ENCODE measurements at regions not wholly inside any gene's neighbourhood (a gene's known extent, or its start where the extent isn't known, plus 50 kb on each side); places are given as distances from the start of the nearest gene placed in this dataset.

GRCh38 chrY:7703578-7704140, 792.1 kb upstream of the AMELY start:
- Histone ChIP-seq H3K27me3 (no peaks in the 10 kb centered on the region), H3K36me3 (no peaks in the 10 kb centered on the region), H3K4me1 (no peaks in the 10 kb centered on the region), H3K9me3 (no peaks in the 10 kb centered on the region), H3K27ac (no peak overlapping the region), H3K4me3 (no peak overlapping the region)
- 20% methylated on average over 2 of the region's 5 CpGs; no CpG with 5 or more reads in 1 of the 2 donors for WGBS, 2 donors
- intact Hi-C loops (cut with DNase I), result no loop called here
- DNase-seq, result no peak
- TF ChIP-seq POLR2A (IDR thresholded peaks at IDR 0.05), result no peak
- TF ChIP-seq, protein P1, sequence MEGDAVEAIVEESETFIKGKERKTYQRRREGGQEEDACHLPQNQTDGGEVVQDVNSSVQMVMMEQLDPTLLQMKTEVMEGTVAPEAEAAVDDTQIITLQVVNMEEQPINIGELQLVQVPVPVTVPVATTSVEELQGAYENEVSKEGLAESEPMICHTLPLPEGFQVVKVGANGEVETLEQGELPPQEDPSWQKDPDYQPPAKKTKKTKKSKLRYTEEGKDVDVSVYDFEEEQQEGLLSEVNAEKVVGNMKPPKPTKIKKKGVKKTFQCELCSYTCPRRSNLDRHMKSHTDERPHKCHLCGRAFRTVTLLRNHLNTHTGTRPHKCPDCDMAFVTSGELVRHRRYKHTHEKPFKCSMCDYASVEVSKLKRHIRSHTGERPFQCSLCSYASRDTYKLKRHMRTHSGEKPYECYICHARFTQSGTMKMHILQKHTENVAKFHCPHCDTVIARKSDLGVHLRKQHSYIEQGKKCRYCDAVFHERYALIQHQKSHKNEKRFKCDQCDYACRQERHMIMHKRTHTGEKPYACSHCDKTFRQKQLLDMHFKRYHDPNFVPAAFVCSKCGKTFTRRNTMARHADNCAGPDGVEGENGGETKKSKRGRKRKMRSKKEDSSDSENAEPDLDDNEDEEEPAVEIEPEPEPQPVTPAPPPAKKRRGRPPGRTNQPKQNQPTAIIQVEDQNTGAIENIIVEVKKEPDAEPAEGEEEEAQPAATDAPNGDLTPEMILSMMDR (IDR thresholded peaks at IDR 0.05), result no peak

DNA sequence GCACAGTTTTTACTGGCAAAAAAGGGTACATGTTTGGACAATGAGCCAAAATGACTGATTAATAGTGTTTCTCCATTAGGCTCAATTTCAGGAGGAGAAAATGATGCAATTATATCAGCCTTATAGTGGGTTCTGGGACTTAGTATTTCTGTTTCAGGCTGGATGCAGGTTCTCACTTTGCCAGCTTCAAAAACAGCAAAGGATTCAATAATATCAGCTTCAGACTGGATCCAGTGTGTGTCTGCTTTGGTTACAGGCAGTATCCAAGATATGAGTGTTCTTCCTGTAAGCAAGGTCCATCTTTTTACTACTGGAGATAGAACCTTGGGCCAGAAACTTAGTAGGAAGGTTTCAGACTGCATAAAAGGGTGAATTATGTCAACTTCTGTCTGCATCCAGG, 790.9 kb upstream of the AMELY start:
- no peak overlapping the region for H3K4me3 ChIP-seq
- H3K27ac ChIP-seq, result no peak overlapping the region
- no peaks in the 10 kb centered on the region for H3K36me3 ChIP-seq
- intact Hi-C loops (cut with DNase I), result no loop called here
- TF ChIP-seq POLR2A (IDR thresholded peaks at IDR 0.05), result no peak
- TF ChIP-seq, protein P1 (IDR thresholded peaks at IDR 0.05), result no peak
- H3K9me3 ChIP-seq, result no peaks in the 10 kb centered on the region
- DNase-seq, result no peak
- no peaks in the 10 kb centered on the region for H3K27me3 ChIP-seq
- no peaks in the 10 kb centered on the region for H3K4me1 ChIP-seq

DNA sequence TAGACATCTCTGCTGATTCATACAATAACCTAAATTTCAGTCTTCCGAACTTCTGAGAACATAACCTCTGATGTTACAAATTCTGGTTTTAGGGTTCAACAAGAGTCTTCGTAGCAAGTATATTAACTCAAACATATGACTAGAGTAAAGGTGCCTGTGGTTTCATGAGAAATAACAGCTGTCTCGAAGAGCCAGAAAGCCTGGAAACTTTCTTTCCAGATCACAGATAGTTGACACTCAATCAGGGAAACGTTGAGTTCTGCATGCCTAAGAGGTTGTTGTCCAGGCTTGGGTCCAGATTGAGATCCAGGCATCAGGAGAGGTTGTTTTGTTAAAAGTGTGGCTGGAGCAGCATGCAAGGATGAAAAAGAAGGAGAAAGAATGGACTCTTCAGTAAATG, 790.1 kb upstream of the AMELY start:
- DNase-seq, result no peak
- intact Hi-C loops (cut with DNase I), result no loop called here
- Histone ChIP-seq H3K9me3 (no peaks in the 10 kb centered on the region), H3K4me1 (no peaks in the 10 kb centered on the region), H3K4me3 (no peak overlapping the region), H3K27me3 (no peaks in the 10 kb centered on the region), H3K36me3 (no peaks in the 10 kb centered on the region), H3K27ac (no peak overlapping the region)
- 60% methylated on average over 4 of the region's 4 CpGs; no CpG with 5 or more reads in 1 of the 2 donors for WGBS, 2 donors
- TF ChIP-seq, protein P1 (IDR thresholded peaks at IDR 0.05), result no peak
- TF ChIP-seq POLR2A (IDR thresholded peaks at IDR 0.05), result no peak

DNA sequence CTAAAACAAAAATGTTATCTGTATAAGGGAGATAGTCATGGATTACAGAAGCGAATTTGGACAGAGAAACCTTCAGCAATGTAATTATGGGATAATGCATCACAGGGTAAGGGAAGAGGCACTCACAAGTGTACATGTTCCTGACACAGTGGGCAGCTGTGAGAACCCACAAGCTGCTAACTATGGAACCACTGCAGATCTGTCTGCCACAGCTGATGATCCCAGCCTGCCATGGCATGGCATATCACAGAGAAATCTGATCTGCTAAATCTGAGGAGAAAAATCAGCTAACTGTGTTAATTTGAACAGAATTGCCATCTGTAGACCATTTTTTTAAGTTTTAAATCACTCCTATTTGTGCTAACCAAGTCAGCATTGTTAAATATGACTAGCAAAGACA, 786.0 kb upstream of the AMELY start:
- no peak for DNase-seq
- H3K27me3 ChIP-seq, result no peaks in the 10 kb centered on the region
- intact Hi-C loops (cut with DNase I), result no loop called here
- no peak for TF ChIP-seq POLR2A (IDR thresholded peaks at IDR 0.05)
- TF ChIP-seq, protein P1 (IDR thresholded peaks at IDR 0.05), result no peak
- no peaks in the 10 kb centered on the region for H3K4me1 ChIP-seq
- H3K27ac ChIP-seq, result no peak overlapping the region
- no peaks in the 10 kb centered on the region for H3K36me3 ChIP-seq
- no peak overlapping the region for H3K4me3 ChIP-seq
- 73% methylated on average over 1 of the region's 1 CpG; no CpG with 5 or more reads in 1 of the 2 donors for WGBS, 2 donors
- H3K9me3 ChIP-seq, result no peaks in the 10 kb centered on the region

DNA sequence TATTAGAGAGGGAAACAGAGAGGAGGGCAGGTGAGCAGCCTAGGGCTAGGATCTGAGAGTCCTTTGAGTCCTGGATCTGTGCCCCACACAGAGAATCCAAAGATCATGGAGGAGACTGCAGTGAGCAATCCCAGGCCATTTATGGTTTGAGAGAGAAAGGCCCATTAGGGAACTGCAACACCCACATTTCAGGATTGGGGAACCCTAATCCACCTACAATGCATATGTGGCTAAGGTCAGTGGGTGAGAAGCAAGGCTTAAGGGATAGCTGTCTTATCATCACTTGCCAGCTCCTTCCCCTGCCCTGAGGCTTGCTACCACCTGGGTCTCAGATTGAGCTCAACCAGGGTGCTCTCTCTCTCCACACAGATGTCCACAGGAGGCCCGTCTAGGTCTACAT, 781.1 kb upstream of the AMELY start:
- no peaks in the 10 kb centered on the region for H3K9me3 ChIP-seq
- no peak for DNase-seq
- H3K4me3 ChIP-seq, result no peak overlapping the region
- no peaks in the 10 kb centered on the region for H3K36me3 ChIP-seq
- no CpG with 5 or more reads among the region's 1 CpG for WGBS, 2 donors
- TF ChIP-seq, protein P1 (IDR thresholded peaks at IDR 0.05), result no peak
- no peak for TF ChIP-seq POLR2A (IDR thresholded peaks at IDR 0.05)
- intact Hi-C loops (cut with DNase I), result no loop called here
- no peaks in the 10 kb centered on the region for H3K4me1 ChIP-seq
- no peak overlapping the region for H3K27ac ChIP-seq
- no peaks in the 10 kb centered on the region for H3K27me3 ChIP-seq

All from esophagus squamous epithelium (tissue), 5 donors.